Heart left ventricle (tissue), 13 donors: ENCODE measurements at regions not wholly inside any gene's neighbourhood (a gene's known extent, or its start where the extent isn't known, plus 50 kb on each side); places are given as distances from the start of the nearest gene placed in this dataset.

ENCODE experiments used
- CTCF ChIP-seq, 12 donors: fragments of 200-600 bp; sonication (generic) in 4 of 12; IDR thresholded peaks; one replicate each; pipeline versions ENCODE4 v1.5.0 to v1.8.0; 2018 to 2022; ENCODE audit warnings: antibody characterized with exemption in 12 of 12, mild to moderate bottlenecking in 5 of 12
- POLR2A ChIP-seq, 2 donors: fragments of 450-650 bp; IDR thresholded peaks; one replicate each; pipeline ENCODE4 v1.6.1; 2017; ENCODE audit warnings: antibody characterized with exemption in 2 of 2, mild to moderate bottlenecking in 2 of 2, moderate library complexity in 2 of 2
- donor health status: ischemic (EF 13 %, LVEDD 7.1; RV severe dilation, severe dysfunction).
- donor health status: DM: no; HTN: yes; CAD: no.
- donor health status: DM: no; HTN: no; CAD: no.
- donor health status: ischemic (EF 25% LVEDD 6.9; RV normal size, moderate dysfunction).
- donor health status: ischemic (EF 25% LVEDD 5.7; RV mildly dilated, moderate dysfunction).
- donor health status: ischemic (EF 35%, LVEDD 5.7; RV mildly dilated, moderate dysfunction).
- donor health status: nonischemic (EF 11% LVEDD 7.7; RV severe dilation, severe dysfunction).
- donor health status: DM: yes; HTN: yes; CAD: no.
- donor health status: PGD.
- donor health status: ischemic (EF 29% LVEDD 5.4; RV normal size, mild dysfunction).
- donor health status: nonischemic (EF 23%, LVEDD 6.1; RV moderate dilation, normal function).

GRCh38 chr10:78899098-78899754, 169.5 kb upstream of the ZMIZ1 start:
- TF ChIP-seq CTCF (IDR thresholded peaks at IDR 0.05) (no peak), POLR2A (IDR thresholded peaks at IDR 0.05) (no peak)
